Suppressor macrophage (primary cell): ENCODE measurements at regions not wholly inside any gene's neighbourhood (a gene's known extent, or its start where the extent isn't known, plus 50 kb on each side); places are given as distances from the start of the nearest gene placed in this dataset.

Experiments used
- DNase-seq, 4 experiments: peaks; one replicate each; pipeline ENCODE4 v3.0.0-alpha.2; 2020 to 2022

GRCh38 chr20:17872959-17873358 lies 95.6 kb downstream of the SNX5 start:
- no peak for DNase-seq

- no peak for DNase-seq
These were observed 96.2 kb downstream of the SNX5 start for GRCh38 chr20:17872434-17872833.

GRCh38 chr20:17871886-17872285 lies 96.7 kb downstream of the SNX5 start:
- peak; percentile 20 to 72 (median 54) for DNase-seq

GRCh38 chr20:17871181-17871580 lies 97.4 kb downstream of the SNX5 start:
- no peak for DNase-seq

GRCh38 chr20:17870086-17870740 lies 98.4 kb downstream of the SNX5 start:
- no peak for DNase-seq

GRCh38 chr20:17869295-17869994 lies 99.1 kb downstream of the SNX5 start:
- no peak for DNase-seq

GRCh38 chr20:17868700-17869231 lies 99.8 kb downstream of the SNX5 start:
- DNase-seq, result no peak

- DNase-seq, result no peak
These were observed 100.4 kb downstream of the SNX5 start for GRCh38 chr20:17868151-17868550.

- DNase-seq, result no peak
These were observed 101.3 kb downstream of the SNX5 start for GRCh38 chr20:17867131-17867925.

GRCh38 chr20:17866234-17867001 lies 102.2 kb downstream of the SNX5 start:
- DNase-seq, result no peak

- no peak for DNase-seq
These were observed 104.9 kb downstream of the SNX5 start for GRCh38 chr20:17863577-17864292.

GRCh38 chr20:17863209-17863576 lies 105.4 kb downstream of the SNX5 start:
- no peak for DNase-seq

- no peak for DNase-seq
These were observed 106.4 kb downstream of the SNX5 start for GRCh38 chr20:17862171-17862570.

GRCh38 chr20:17861620-17862019 lies 107.0 kb downstream of the SNX5 start:
- peak in 1 of 4 experiments; percentile 12 for DNase-seq

GRCh38 chr20:17860301-17861197 lies 108.0 kb downstream of the SNX5 start:
- DNase-seq, result peak; percentile 71 to 86 (median 80)

GRCh38 chr20:17859616-17860232 lies 108.9 kb downstream of the SNX5 start:
- no peak for DNase-seq

- no peak for DNase-seq
These were observed 109.5 kb downstream of the SNX5 start for GRCh38 chr20:17859002-17859615.

GRCh38 chr20:17858450-17859001 lies 110.1 kb downstream of the SNX5 start:
- DNase-seq, result no peak

GRCh38 chr20:17857639-17858449 lies 110.8 kb downstream of the SNX5 start:
- no peak for DNase-seq
